MM.1S (cell line): ENCODE measurements at regions not wholly inside any gene's neighbourhood (a gene's known extent, or its start where the extent isn't known, plus 50 kb on each side); places are given as distances from the start of the nearest gene placed in this dataset.

Source experiments
- CTCF ChIP-seq: fragments of 300-600 bp; sonication (generic); IDR thresholded peaks from 2 replicates; pipeline ENCODE4 v1.5.1; 2016; ENCODE audit warnings: antibody characterized with exemption, low read length, mixed read lengths
- EZH2 ChIP-seq: fragments of 300-600 bp; sonication (generic); optimal IDR thresholded peaks from 2 replicates; pipeline ENCODE3; 2017; ENCODE audit warnings: low read depth, mild to moderate bottlenecking, antibody characterized with exemption, low read length, mixed read lengths
- EZH2phosphoT487 ChIP-seq: fragments of 300-600 bp; sonication (generic); IDR thresholded peaks from 2 replicates; pipeline ENCODE4 v1.6.1; 2018; ENCODE audit warnings: antibody characterized with exemption, low read length

GRCh38 chr5:17732351-17732923 is 98.2 kb downstream of the TAF11L14 start:
- TF ChIP-seq CTCF (no peak), EZH2phosphoT487 (no peak), EZH2 (no peak)
